Dermis microvascular lymphatic vessel endothelial cell (primary cell): ENCODE measurements at regions not wholly inside any gene's neighbourhood (a gene's known extent, or its start where the extent isn't known, plus 50 kb on each side); places are given as distances from the start of the nearest gene placed in this dataset.

Experiments
- DNase-seq, 2 donors: peaks; one replicate each; pipeline versions ENCODE4 v3.0.0 to v3.0.0-alpha.2; 2010; ENCODE audit warnings: low read depth in 2 of 2

GRCh38 chr3:167958141-167958540 lies 137.6 kb downstream of the GOLIM4 start:
- no peak for DNase-seq

- DNase-seq = no peak
Measured at GRCh38 chr3:167952969-167953368, 142.8 kb downstream of the GOLIM4 start.

- no peak for DNase-seq
Measured at GRCh38 chr3:167950212-167950611, 145.5 kb downstream of the GOLIM4 start.

- peak in 1 of 2 donors; percentile 25 for DNase-seq
Measured at GRCh38 chr3:167941234-167941995, 154.3 kb downstream of the GOLIM4 start.

GRCh38 chr3:167940241-167940640 lies 155.5 kb downstream of the GOLIM4 start:
- DNase-seq = no peak

- no peak for DNase-seq
Measured at GRCh38 chr3:167938516-167938915, 157.2 kb downstream of the GOLIM4 start.

GRCh38 chr3:167936019-167936418 lies 159.7 kb downstream of the GOLIM4 start:
- DNase-seq = no peak

GRCh38 chr3:167930453-167930852 lies 165.3 kb downstream of the GOLIM4 start:
- DNase-seq = no peak

- DNase-seq = no peak
Measured at GRCh38 chr3:167929968-167930367, 165.8 kb downstream of the GOLIM4 start.

GRCh38 chr3:167928381-167928780 lies 167.3 kb downstream of the GOLIM4 start:
- no peak for DNase-seq

GRCh38 chr3:167920747-167921146 lies 175.0 kb downstream of the GOLIM4 start:
- no peak for DNase-seq

- DNase-seq = no peak
Measured at GRCh38 chr3:167919590-167919989, 176.1 kb downstream of the GOLIM4 start.

- no peak for DNase-seq
Measured at GRCh38 chr3:167918686-167919085, 177.0 kb downstream of the GOLIM4 start.

GRCh38 chr3:167918008-167918596 lies 177.6 kb downstream of the GOLIM4 start:
- no peak for DNase-seq

- DNase-seq = no peak
Measured at GRCh38 chr3:167913219-167913835, 177.8 kb downstream of the SERPINI1 start.

- no peak for DNase-seq
Measured at GRCh38 chr3:167909952-167910351, 174.4 kb downstream of the SERPINI1 start.

GRCh38 chr3:167909504-167909896 lies 174.0 kb downstream of the SERPINI1 start:
- DNase-seq = no peak

GRCh38 chr3:167908746-167909503 lies 173.4 kb downstream of the SERPINI1 start:
- no peak for DNase-seq

- no peak for DNase-seq
Measured at GRCh38 chr3:167908221-167908620, 172.7 kb downstream of the SERPINI1 start.

- DNase-seq = no peak
Measured at GRCh38 chr3:167901138-167901537, 165.6 kb downstream of the SERPINI1 start.

- DNase-seq = no peak
Measured at GRCh38 chr3:167899093-167899492, 163.6 kb downstream of the SERPINI1 start.

GRCh38 chr3:167898091-167898490 lies 162.6 kb downstream of the SERPINI1 start:
- DNase-seq = no peak
